SJCRH30 (cell line): ENCODE measurements at regions not wholly inside any gene's neighbourhood (a gene's known extent, or its start where the extent isn't known, plus 50 kb on each side); places are given as distances from the start of the nearest gene placed in this dataset.

Source experiments
- DNase-seq, 2 experiments: peaks; one replicate each; pipeline ENCODE4 v3.0.0-alpha.2; 2015 to 2020
- H3K27ac ChIP-seq: fragments of 250-450 bp; sonication (Bioruptor Pico); 2 replicates; pipeline ENCODE4 v1.5.1; 2020; ENCODE audit warnings: mild to moderate bottlenecking, moderate library complexity
- H3K27me3 ChIP-seq: fragments of 250-450 bp; sonication (Bioruptor Pico); 2 replicates; pipeline ENCODE4 v1.5.1; 2020; ENCODE audit warnings: mild to moderate bottlenecking, moderate library complexity
- H3K36me3 ChIP-seq: fragments of 250-450 bp; sonication (Bioruptor Pico); 2 replicates; pipeline ENCODE4 v1.5.1; 2020; ENCODE audit warnings: mild to moderate bottlenecking, moderate library complexity
- H3K4me1 ChIP-seq: fragments of 250-450 bp; sonication (Bioruptor Pico); 2 replicates; pipeline ENCODE4 v1.5.1; 2020; ENCODE audit warnings: mild to moderate bottlenecking, moderate library complexity
- H3K4me3 ChIP-seq: fragments of 250-450 bp; sonication (Bioruptor Pico); 2 replicates; pipeline ENCODE4 v1.5.1; 2020; ENCODE audit warnings: mild to moderate bottlenecking, moderate library complexity
- H3K9me3 ChIP-seq: fragments of 250-450 bp; sonication (Bioruptor Pico); replicated peaks from 2 replicates; pipeline ENCODE4 v1.5.1; 2020; ENCODE audit warnings: mild to moderate bottlenecking, moderate library complexity

GRCh38 chr2:129731907-129732629 is 247.4 kb upstream of the RAB6C start:
- no peak for DNase-seq
- no peaks in the 10 kb centered on the region for H3K27me3 ChIP-seq
- no peak overlapping the region for H3K27ac ChIP-seq
- H3K4me3 ChIP-seq: no peak overlapping the region
- H3K4me1 ChIP-seq: no peaks in the 10 kb centered on the region
- no peaks in the 10 kb centered on the region for H3K9me3 ChIP-seq
- H3K36me3 ChIP-seq: no peaks in the 10 kb centered on the region

DNA sequence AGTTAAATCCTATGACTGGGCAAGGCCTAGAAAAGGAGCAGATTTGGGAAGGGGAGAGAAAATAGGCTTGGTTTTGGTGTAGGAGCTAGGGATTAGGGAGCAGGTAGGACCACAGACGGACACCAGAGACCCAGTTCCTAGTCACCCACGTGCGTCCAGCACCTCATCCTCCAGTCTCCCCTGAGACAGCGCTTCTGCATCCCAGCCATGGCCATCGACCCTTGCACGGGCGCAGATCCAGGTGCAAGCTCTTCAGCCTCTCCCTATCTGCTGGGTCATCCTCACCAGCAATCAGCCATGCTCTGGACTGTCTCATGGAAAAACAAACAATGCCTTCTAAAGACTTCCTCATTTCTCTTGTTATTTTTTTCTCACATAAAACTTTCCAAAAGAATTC is 246.8 kb upstream of the RAB6C start:
- Histone ChIP-seq H3K27ac (no peak overlapping the region), H3K36me3 (no peaks in the 10 kb centered on the region)

DNA sequence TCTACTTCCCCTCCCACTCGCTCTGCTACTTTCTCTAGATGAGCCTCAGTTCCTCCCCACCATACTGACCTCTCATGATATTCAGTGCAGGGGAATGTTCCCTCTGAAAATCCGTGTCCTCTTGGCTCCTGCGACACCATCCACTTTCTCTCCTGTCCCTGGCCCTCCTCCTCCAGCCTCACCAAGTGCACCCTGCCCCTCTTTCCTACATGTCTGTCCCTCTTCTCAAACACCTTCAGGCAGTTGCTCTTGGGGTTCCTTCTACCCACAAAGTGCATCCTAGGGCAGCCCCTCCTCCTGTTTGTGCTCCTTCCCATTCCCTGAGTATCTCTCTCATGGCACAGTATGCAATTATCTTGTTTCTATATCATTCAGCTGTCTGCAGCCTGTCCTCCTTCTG is 246.4 kb upstream of the RAB6C start:
- no peaks in the 10 kb centered on the region for H3K36me3 ChIP-seq
- H3K4me3 ChIP-seq: no peak overlapping the region
- DNase-seq: no peak
- no peaks in the 10 kb centered on the region for H3K4me1 ChIP-seq
- H3K9me3 ChIP-seq: no peaks in the 10 kb centered on the region
- no peak overlapping the region for H3K27ac ChIP-seq
- no peaks in the 10 kb centered on the region for H3K27me3 ChIP-seq

More for the DNA sequence above, 246.8 kb upstream of the RAB6C start:
- Histone ChIP-seq H3K27me3 (no peaks in the 10 kb centered on the region), H3K4me1 (no peaks in the 10 kb centered on the region), H3K4me3 (no peak overlapping the region), H3K9me3 (no peaks in the 10 kb centered on the region)
- no peak for DNase-seq

- DNase-seq: no peak
- H3K4me1 ChIP-seq: no peaks in the 10 kb centered on the region
- no peaks in the 10 kb centered on the region for H3K9me3 ChIP-seq
- no peaks in the 10 kb centered on the region for H3K27me3 ChIP-seq
- no peak overlapping the region for H3K4me3 ChIP-seq
- H3K36me3 ChIP-seq: no peaks in the 10 kb centered on the region
- H3K27ac ChIP-seq: no peak overlapping the region
Measured at GRCh38 chr2:129733579-129733978, 245.9 kb upstream of the RAB6C start.

GRCh38 chr2:129734343-129735034 is 245.0 kb upstream of the RAB6C start:
- Histone ChIP-seq H3K4me1 (no peaks in the 10 kb centered on the region), H3K9me3 (no peaks in the 10 kb centered on the region), H3K36me3 (no peaks in the 10 kb centered on the region), H3K4me3 (no peak overlapping the region), H3K27me3 (no peaks in the 10 kb centered on the region), H3K27ac (no peak overlapping the region)
- no peak for DNase-seq

- H3K9me3 ChIP-seq: no peaks in the 10 kb centered on the region
- H3K36me3 ChIP-seq: no peaks in the 10 kb centered on the region
- H3K4me3 ChIP-seq: no peak overlapping the region
- no peaks in the 10 kb centered on the region for H3K4me1 ChIP-seq
- no peaks in the 10 kb centered on the region for H3K27me3 ChIP-seq
- no peak for DNase-seq
- H3K27ac ChIP-seq: no peak overlapping the region
Measured at GRCh38 chr2:129735576-129735975, 243.9 kb upstream of the RAB6C start.

DNA sequence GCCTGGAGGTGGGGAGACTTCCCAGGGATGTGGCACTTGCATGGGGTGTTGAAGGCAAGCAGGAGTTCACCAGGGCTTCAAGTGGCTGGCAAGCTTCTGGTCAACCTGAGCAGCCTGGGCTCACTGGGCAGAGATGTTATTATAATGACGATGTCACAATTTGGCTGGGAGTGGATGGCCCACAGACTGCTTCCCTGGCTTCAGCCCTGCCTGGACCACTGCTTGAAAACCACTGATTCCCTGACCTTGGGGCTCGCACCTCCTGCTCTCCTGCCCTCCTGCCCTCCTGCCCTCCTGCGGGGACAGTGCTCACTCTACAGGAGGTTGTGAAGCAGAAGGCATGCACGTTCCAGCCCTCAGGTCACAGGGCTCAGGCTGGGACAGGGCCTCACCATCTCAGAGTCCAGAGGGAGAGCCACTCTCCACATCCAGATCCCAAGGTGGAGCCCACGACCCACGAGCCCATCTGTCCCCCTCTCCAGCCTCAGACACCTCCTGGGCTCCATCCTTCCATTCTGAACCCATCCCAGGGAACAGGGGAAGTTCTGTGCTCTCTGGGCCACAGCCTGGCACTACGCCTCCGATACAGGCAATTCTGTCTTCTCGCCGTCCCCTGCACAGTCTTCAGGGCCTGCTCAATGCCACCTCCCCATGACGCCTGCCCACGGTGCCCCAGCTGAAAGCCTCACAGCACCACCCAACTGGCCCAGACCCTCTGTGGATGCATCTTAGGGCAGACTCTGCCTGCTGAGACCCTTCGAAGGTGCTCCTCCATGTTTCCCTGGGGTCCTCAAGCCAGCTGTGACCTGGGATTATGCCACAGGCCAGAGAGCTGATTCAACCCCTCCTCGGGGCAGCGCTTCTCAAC is 241.6 kb upstream of the RAB6C start:
- no peak overlapping the region for H3K27ac ChIP-seq
- no peaks in the 10 kb centered on the region for H3K36me3 ChIP-seq
- H3K9me3 ChIP-seq: no peaks in the 10 kb centered on the region
- DNase-seq: no peak
- no peaks in the 10 kb centered on the region for H3K27me3 ChIP-seq
- no peak overlapping the region for H3K4me3 ChIP-seq
- H3K4me1 ChIP-seq: no peaks in the 10 kb centered on the region

DNA sequence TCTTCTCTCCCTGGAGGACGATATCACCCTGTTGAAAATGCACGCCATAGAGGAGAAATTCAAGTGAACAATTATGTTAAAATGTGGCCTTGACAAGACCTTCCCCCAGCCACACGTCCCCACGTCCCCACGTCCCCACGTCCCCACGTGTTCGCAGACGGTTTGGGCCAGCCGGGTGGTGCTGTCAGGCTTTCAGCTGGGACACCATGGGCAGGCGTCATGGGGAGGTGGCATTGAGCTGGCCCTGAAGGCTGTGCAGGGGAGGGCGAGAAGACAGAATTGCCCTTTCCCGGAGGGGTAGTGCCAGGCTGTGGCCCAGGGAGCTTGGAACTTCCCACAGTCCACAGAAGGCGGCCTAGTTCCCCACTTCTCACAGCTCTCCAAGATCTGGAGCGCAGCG is 240.7 kb upstream of the RAB6C start:
- Histone ChIP-seq H3K4me1 (no peaks in the 10 kb centered on the region), H3K4me3 (no peak overlapping the region), H3K27ac (no peak overlapping the region), H3K36me3 (no peaks in the 10 kb centered on the region), H3K9me3 (no peaks in the 10 kb centered on the region), H3K27me3 (no peaks in the 10 kb centered on the region)
- DNase-seq: no peak

DNA sequence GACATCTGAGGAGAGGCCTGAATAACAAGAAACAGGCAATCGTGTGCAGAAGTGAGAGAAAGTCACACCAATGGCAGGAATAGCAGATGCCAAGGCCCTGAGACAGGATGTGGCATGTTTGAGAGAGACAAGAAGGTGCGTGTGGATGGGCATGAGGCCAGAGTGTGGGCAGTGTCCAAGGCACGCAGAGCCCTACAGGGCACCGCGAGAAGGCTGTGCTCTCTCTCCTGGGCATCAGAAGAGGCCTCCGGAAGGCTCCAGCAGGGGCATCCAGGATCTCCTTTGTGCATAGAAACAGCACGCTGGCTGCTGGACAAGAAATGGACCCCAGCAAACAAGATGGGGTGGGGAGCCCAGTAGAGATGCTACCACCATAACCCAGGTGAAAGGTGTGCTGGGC is 239.0 kb upstream of the RAB6C start:
- no peak overlapping the region for H3K4me3 ChIP-seq
- no peaks in the 10 kb centered on the region for H3K4me1 ChIP-seq
- no peak overlapping the region for H3K27ac ChIP-seq
- no peaks in the 10 kb centered on the region for H3K36me3 ChIP-seq
- H3K27me3 ChIP-seq: no peaks in the 10 kb centered on the region; the same call in 1 of the 2 replicates
- no peak for DNase-seq
- H3K9me3 ChIP-seq: no peaks in the 10 kb centered on the region

DNA sequence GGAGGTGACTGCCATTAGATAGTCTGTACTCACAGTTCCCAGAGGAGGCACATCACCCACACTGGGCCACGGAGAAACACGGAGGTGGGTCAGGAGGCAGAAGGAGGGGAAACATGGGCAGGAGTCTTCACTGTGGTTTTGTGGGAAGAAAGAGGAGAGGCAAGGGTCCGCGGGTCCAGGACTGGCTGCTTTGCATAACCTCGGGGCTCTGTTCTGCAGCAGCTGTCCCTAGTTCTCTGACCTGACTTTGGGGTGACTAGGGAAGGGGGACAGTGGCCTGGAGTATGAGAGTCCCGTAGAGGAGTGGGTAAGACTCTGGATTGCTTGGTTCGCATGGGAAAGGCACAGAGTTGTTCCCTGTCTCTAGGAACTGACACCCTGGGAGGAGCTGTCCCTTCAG is 238.3 kb upstream of the RAB6C start:
- no peaks in the 10 kb centered on the region for H3K36me3 ChIP-seq
- no peaks in the 10 kb centered on the region; the same call in 1 of the 2 replicates for H3K27me3 ChIP-seq
- H3K4me3 ChIP-seq: no peak overlapping the region
- no peak for DNase-seq
- H3K9me3 ChIP-seq: no peaks in the 10 kb centered on the region
- H3K4me1 ChIP-seq: no peaks in the 10 kb centered on the region
- H3K27ac ChIP-seq: no peak overlapping the region

DNA sequence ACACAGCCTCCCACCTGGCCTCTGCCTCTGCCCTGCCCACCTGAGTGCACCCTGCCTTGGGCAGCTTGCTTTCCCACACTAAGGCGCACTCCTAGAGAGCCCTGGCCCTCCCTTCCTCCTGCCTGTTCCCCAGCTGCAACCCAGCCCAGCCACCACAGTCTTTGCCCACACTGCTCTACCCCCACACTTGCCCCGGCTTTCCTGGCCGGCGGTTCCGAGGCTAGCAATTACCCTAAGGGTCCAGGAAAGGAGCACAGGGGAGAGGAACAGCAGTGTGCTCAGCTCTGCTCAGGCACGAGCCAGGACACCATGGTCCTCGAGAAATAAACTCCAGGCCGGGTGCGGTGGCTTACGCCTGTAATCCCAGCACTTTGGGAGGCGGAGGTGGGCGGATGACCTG is 237.8 kb upstream of the RAB6C start:
- H3K27me3 ChIP-seq: no peaks in the 10 kb centered on the region; the same call in 1 of the 2 replicates
- no peak overlapping the region for H3K27ac ChIP-seq
- H3K36me3 ChIP-seq: no peaks in the 10 kb centered on the region
- no peak for DNase-seq
- H3K4me1 ChIP-seq: no peaks in the 10 kb centered on the region
- no peaks in the 10 kb centered on the region for H3K9me3 ChIP-seq
- no peak overlapping the region for H3K4me3 ChIP-seq

GRCh38 chr2:129742415-129743180 is 236.9 kb upstream of the RAB6C start:
- Histone ChIP-seq H3K9me3 (no peaks in the 10 kb centered on the region), H3K36me3 (no peaks in the 10 kb centered on the region), H3K27ac (no peak overlapping the region), H3K4me3 (no peak overlapping the region), H3K27me3 (no peaks in the 10 kb centered on the region; the same call in 1 of the 2 replicates), H3K4me1 (no peaks in the 10 kb centered on the region)
- no peak for DNase-seq

GRCh38 chr2:129744141-129744540 is 235.3 kb upstream of the RAB6C start:
- Histone ChIP-seq H3K27ac (no peak overlapping the region), H3K27me3 (no peaks in the 10 kb centered on the region; the same call in 1 of the 2 replicates), H3K9me3 (no peaks in the 10 kb centered on the region), H3K4me3 (no peak overlapping the region), H3K36me3 (no peaks in the 10 kb centered on the region), H3K4me1 (no peaks in the 10 kb centered on the region)
- DNase-seq: no peak

DNA sequence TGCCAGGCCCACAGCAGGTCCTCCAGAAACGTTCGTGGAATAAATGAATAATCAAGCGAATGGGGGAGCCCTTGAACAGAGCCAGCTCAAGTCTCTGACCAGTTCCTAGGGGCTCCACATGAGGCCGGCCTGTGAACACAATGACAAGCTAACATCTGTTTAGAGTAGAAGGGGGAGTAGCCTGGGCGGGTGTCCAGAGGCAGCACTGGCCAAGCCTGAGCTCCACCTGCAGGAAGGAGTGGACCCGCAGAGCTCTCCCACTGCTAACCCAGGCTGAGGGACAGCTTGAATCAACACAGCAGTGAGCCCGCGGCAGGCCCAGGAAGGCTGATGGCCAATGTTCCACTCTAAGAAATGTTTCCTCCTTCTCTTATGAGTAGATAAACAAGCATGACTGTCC is 234.8 kb upstream of the RAB6C start:
- no peaks in the 10 kb centered on the region for H3K4me1 ChIP-seq
- no peaks in the 10 kb centered on the region for H3K36me3 ChIP-seq

More for the DNA sequence above, 234.8 kb upstream of the RAB6C start:
- Histone ChIP-seq H3K27me3 (no peaks in the 10 kb centered on the region; the same call in 1 of the 2 replicates), H3K4me3 (no peak overlapping the region), H3K9me3 (no peaks in the 10 kb centered on the region), H3K27ac (no peak overlapping the region)
- no peak for DNase-seq
